GM12864 (cell line): ENCODE measurements at regions not wholly inside any gene's neighbourhood (a gene's known extent, or its start where the extent isn't known, plus 50 kb on each side); places are given as distances from the start of the nearest gene placed in this dataset.

Source experiments
- DNase-seq: peaks from one replicate; pipeline ENCODE4 v3.0.0-alpha.2; 2011; ENCODE audit warnings: low read depth
- H3K4me3 ChIP-seq: 2 replicates; pipeline ENCODE4 v1.5.1; 2011; ENCODE audit warnings: mild to moderate bottlenecking, low read depth, low read length, control low read depth
- TF ChIP-seq, protein P1 (sequence below): IDR thresholded peaks from 2 replicates; pipeline ENCODE4 v1.5.1; 2011; ENCODE audit warnings: low read depth, mild to moderate bottlenecking, moderate library complexity, low read length, control low read depth, inconsistent platforms; ENCODE audit errors: missing control alignments

DNA sequence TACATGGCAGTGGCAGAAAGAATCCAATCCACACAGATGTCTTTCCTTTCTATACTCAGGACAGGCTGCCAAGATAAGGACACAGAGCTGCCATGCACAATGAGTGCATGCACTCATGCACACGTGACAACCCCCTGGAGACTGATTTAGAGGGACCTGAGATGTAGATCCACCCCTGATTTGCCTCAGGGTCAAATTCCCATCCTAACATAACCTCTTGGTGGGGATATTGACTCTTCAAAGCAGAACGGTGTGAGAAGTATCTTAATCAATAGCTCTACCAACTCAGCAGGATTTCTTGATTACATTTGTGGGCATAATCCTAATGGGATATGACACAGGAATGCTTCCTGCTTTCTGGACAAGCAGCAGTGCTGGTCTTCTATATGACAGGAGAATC lies 125.2 kb upstream of the DSCAM start:
- no peak overlapping the region for H3K4me3 ChIP-seq
- no peak for DNase-seq
- TF ChIP-seq, protein P1, sequence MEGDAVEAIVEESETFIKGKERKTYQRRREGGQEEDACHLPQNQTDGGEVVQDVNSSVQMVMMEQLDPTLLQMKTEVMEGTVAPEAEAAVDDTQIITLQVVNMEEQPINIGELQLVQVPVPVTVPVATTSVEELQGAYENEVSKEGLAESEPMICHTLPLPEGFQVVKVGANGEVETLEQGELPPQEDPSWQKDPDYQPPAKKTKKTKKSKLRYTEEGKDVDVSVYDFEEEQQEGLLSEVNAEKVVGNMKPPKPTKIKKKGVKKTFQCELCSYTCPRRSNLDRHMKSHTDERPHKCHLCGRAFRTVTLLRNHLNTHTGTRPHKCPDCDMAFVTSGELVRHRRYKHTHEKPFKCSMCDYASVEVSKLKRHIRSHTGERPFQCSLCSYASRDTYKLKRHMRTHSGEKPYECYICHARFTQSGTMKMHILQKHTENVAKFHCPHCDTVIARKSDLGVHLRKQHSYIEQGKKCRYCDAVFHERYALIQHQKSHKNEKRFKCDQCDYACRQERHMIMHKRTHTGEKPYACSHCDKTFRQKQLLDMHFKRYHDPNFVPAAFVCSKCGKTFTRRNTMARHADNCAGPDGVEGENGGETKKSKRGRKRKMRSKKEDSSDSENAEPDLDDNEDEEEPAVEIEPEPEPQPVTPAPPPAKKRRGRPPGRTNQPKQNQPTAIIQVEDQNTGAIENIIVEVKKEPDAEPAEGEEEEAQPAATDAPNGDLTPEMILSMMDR: no peak

DNA sequence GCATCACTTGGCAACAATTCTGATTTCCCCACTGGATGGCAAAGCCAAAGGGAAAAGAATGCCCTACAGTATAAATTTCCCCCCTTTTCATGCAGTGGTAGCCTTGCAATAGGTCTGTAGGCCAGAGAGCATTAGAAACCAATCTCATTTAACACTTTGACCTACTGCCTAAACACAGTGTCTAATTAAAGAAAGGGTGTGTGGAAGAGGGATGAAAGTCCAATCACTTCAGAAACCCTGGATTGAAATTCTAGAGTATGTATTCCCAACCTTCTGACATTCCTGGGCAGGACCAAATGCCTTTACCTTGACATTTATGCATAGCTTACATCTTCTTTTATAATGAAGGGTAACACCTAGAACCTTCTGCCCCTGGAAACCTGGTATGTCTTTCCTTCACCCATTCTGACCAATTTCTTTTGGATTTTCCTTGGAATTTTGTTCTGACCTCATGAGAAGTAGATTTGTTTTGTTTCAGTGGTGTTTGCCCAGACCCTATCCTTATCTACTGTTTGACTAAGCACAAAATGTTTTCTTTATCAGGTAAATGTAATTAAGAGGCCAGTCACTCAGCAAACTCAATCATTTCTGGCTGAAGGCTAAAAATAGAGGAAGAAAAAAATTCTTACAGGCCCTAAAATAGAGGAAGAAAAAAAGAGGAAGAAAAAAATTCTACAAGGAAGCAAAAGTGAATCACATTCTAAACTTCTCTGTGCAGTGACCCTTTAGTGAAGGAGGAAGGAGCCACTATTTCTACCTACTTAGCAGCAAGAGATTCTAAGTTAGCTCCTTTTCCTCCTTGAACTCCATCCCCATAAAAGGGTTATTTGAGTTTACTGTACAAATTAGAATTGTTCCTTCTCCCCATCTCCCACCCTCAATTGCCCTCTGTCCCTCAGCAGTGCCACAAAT lies 129.5 kb upstream of the DSCAM start:
- DNase-seq: no peak
- TF ChIP-seq, protein P1: no peak
- H3K4me3 ChIP-seq: no peak overlapping the region

DNA sequence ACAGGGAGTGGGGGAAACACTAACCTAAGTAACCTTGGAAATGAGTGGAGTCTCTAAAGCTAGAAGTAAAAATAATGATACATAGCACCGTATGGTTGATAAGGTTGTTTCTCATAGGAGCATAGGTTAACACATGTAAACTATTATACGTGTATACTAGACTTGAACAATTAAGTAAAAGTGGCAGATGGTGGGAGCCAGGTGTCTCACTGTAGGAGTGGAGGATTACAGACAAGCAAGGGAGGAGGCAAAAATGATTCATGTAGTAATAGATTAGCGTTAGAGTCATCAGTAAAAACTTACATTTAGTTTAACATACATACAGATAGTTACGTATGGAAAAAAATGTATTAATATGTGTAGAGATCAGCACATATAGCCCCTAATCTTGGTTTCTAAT lies 138.4 kb upstream of the DSCAM start:
- TF ChIP-seq, protein P1: no peak
- no peak overlapping the region for H3K4me3 ChIP-seq
- DNase-seq: no peak

DNA sequence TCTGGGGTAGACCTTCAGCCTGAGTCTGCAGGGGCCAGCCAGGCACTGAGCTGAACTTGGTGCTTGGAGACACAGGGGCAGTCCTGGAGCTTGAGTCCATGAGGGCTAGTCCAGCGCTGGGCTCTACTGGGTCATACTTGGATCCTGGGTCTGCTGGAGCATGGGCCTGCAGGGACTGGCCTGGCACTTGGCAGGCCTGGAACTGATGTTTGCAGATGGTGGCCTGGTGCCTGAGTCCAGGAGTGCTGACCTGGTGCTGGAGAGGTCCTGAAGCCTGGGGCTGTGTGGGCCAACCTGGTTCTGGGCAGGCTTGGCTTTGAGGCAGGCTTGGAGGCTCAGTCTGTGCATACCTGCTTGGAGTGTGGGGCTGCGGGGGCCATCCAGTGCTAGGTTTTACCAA lies 143.4 kb upstream of the DSCAM start:
- no peak for DNase-seq
- TF ChIP-seq, protein P1: no peak
- H3K4me3 ChIP-seq: no peak overlapping the region

DNA sequence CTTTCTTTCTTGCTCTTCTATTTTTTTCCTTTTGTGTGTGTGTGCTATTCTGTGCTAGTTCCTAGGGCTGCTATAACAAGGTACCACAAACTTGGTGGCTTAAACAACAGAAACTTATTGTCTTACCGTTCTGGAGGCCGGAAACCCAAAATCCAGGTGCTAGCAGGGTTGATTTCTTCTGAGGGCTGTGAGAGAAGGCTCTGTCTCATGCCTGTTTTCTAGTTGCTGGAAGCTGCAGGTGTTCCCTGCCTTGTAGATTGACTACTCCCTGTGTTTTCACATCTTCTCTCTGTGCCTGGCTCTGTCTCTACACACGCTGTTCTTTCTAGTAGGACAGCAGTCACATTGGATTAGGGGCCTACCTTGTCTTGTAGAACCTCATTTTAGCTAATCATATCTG lies 150.9 kb upstream of the DSCAM start:
- TF ChIP-seq, protein P1: no peak
- H3K4me3 ChIP-seq: no peak overlapping the region
- no peak for DNase-seq

DNA sequence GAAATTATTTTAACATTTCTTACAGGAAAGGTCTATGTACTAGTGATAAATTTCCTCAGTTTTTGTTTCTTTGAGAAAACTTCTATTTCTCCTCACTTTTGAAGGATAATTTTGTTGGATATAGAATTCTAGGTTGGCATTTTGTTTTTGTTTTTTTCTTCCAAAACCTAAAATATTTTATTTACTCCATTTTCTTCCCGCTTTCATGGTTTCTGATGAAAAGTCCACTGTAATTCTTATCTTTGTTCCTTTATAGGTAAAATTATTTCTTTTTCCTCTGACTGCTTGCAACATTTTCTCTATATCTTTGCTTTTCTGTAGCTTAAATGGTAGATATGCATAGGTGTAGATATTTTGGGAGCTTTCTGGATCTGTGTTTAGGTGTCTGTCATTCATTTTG lies 153.9 kb upstream of the DSCAM start:
- TF ChIP-seq, protein P1: no peak
- no peak overlapping the region for H3K4me3 ChIP-seq
- DNase-seq: no peak

DNA sequence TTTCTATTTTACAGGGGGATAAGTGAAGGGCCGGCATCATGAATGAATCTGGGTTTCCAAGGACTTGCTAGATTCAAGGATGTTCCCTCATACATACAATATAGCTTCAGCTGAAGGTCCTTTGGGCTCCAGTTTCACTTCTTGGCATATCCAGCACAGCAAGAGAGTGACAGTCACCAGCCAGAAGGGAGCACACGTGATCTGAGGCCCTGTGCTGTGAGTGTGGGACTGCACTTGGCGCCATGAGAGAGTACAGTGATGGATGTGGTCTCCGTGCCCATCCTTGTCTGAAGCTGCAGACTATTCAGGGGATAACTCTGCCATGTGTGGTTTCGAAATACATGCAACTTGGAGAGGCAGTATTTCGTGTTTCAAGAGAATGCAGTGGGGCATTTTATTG lies 159.7 kb upstream of the DSCAM start:
- no peak overlapping the region for H3K4me3 ChIP-seq
- TF ChIP-seq, protein P1: no peak
- DNase-seq: no peak
